WTC11 (cell line): ENCODE measurements at regions not wholly inside any gene's neighbourhood (a gene's known extent, or its start where the extent isn't known, plus 50 kb on each side); places are given as distances from the start of the nearest gene placed in this dataset.
"Not testable (repeated sequence)": the region's sequence is repeated elsewhere in the genome, so short reads cannot be mapped to it uniquely, and the experiment has no call there.

Experiments
- ATAC-seq: fragments of 200-7000 bp; cut with Tn5 transposase; 2 replicates; pipeline ENCODE4 v1.10.0; 2021; ENCODE audit warnings: mild to moderate bottlenecking, moderate library complexity
- CTCF ChIA-PET: fragments of 300-600 bp; sonication (Branson Sonifier 250); formaldehyde crosslinking; loops from one replicate; lab custom pipeline; 2021; ENCODE audit warnings: antibody characterized with exemption; lab: Charles Lee
- POLR2A ChIA-PET: fragments of 350-600 bp; sonication (Branson Sonifier 250); formaldehyde crosslinking; loops from one replicate; lab custom pipeline; 2021; ENCODE audit warnings: antibody characterized with exemption; lab: Charles Lee
- DNase-seq: peaks from one replicate; pipeline ENCODE4 v3.0.0; 2021; ENCODE audit warnings: low spot score
- H3K27ac Mint-ChIP-seq: 2 replicates; pipeline ENCODE4 v1.8.0; 2021; ENCODE audit warnings: mixed read lengths
- H3K27me3 Mint-ChIP-seq: 2 replicates; pipeline ENCODE4 v1.8.0; 2021; ENCODE audit warnings: low read depth, mild to moderate bottlenecking, moderate library complexity, mixed read lengths
- H3K36me3 Mint-ChIP-seq: 2 replicates; pipeline ENCODE4 v1.8.0; 2021; ENCODE audit warnings: mixed read lengths
- H3K4me1 Mint-ChIP-seq: 2 replicates; pipeline ENCODE4 v1.8.0; 2022; ENCODE audit warnings: mixed read lengths
- H3K4me3 Mint-ChIP-seq: 2 replicates; pipeline ENCODE4 v1.8.0; 2021; ENCODE audit warnings: mild to moderate bottlenecking, moderate library complexity, mixed read lengths
- H3K9me3 Mint-ChIP-seq: 2 replicates; pipeline ENCODE4 v1.8.0; 2021; ENCODE audit warnings: mixed read lengths
- CBFB ChIP-seq: sonication (generic); formaldehyde crosslinking; IDR thresholded peaks from 2 replicates; pipeline ENCODE4 v1.8.1; 2022; ENCODE audit warnings: mild to moderate bottlenecking, low read depth, missing genetic modification reagents
- CREB1 ChIP-seq: sonication (generic); formaldehyde crosslinking; IDR thresholded peaks from 2 replicates; pipeline ENCODE4 v1.8.0; 2023; ENCODE audit warnings: mild to moderate bottlenecking, missing genetic modification reagents
- CREM ChIP-seq: sonication (generic); formaldehyde crosslinking; IDR thresholded peaks from 2 replicates; pipeline ENCODE4 v1.8.1; 2022; ENCODE audit warnings: mild to moderate bottlenecking, missing genetic modification reagents, moderate library complexity
- ELF4 ChIP-seq: sonication (generic); formaldehyde crosslinking; IDR thresholded peaks from 2 replicates; pipeline ENCODE4 v1.8.1; 2022; ENCODE audit warnings: low read depth, mild to moderate bottlenecking, moderate library complexity, missing genetic modification reagents
- ETV6 ChIP-seq: sonication (generic); formaldehyde crosslinking; IDR thresholded peaks from 2 replicates; pipeline ENCODE4 v1.8.1; 2022; ENCODE audit warnings: mild to moderate bottlenecking, missing genetic modification reagents
- FOXJ3 ChIP-seq: sonication (generic); formaldehyde crosslinking; IDR thresholded peaks from 2 replicates; pipeline ENCODE4 v1.9.0; 2021; ENCODE audit warnings: missing genetic modification reagents, mild to moderate bottlenecking, borderline replicate concordance
- FOXP1 ChIP-seq: sonication (generic); formaldehyde crosslinking; IDR thresholded peaks from 2 replicates; pipeline ENCODE4 v1.8.0; 2022; ENCODE audit warnings: missing genetic modification reagents, mild to moderate bottlenecking, moderate library complexity, borderline replicate concordance
- GABPB1 ChIP-seq: sonication (generic); formaldehyde crosslinking; IDR thresholded peaks from 2 replicates; pipeline ENCODE4 v1.8.1; 2023; ENCODE audit warnings: mild to moderate bottlenecking, missing genetic modification reagents
- GTF2I ChIP-seq: fragments of 250-450 bp; sonication (Bioruptor Pico); conservative IDR thresholded peaks from 2 replicates; pipeline ENCODE4 v1.4.0; 2021; ENCODE audit warnings: mild to moderate bottlenecking
- JUN ChIP-seq: sonication (generic); formaldehyde crosslinking; IDR thresholded peaks from 2 replicates; pipeline ENCODE4 v1.8.0; 2023; ENCODE audit warnings: mild to moderate bottlenecking, missing genetic modification reagents
- MYBL2 ChIP-seq: sonication (generic); formaldehyde crosslinking; IDR thresholded peaks from 2 replicates; pipeline ENCODE4 v1.8.1; 2023; ENCODE audit warnings: mild to moderate bottlenecking, moderate library complexity, missing genetic modification reagents
- NFATC4 ChIP-seq: fragments of 250-450 bp; sonication (Bioruptor Pico); IDR thresholded peaks from 2 replicates; pipeline ENCODE4 v1.9.0; 2021; ENCODE audit warnings: mild to moderate bottlenecking
- NFE2L1 ChIP-seq: sonication (generic); formaldehyde crosslinking; IDR thresholded peaks from 2 replicates; pipeline ENCODE4 v1.8.1; 2023; ENCODE audit warnings: missing genetic modification reagents
- RORB ChIP-seq: fragments of 250-450 bp; sonication (Bioruptor Pico); IDR thresholded peaks from 2 replicates; pipeline ENCODE4 v1.9.0; 2021; ENCODE audit warnings: mild to moderate bottlenecking
- SMAD4 ChIP-seq: sonication (generic); formaldehyde crosslinking; IDR thresholded peaks from 2 replicates; pipeline ENCODE4 v1.8.0; 2022; ENCODE audit warnings: mild to moderate bottlenecking, missing genetic modification reagents
- TF ChIP-seq, protein P1 (sequence below): sonication (generic); formaldehyde crosslinking; conservative IDR thresholded peaks from 2 replicates; pipeline ENCODE4 v1.8.1; 2022; ENCODE audit warnings: mild to moderate bottlenecking, missing genetic modification reagents
- TF ChIP-seq, protein P2 (sequence below): sonication (generic); formaldehyde crosslinking; IDR thresholded peaks from 2 replicates; pipeline ENCODE4 v1.8.1; 2023; ENCODE audit warnings: mild to moderate bottlenecking, missing genetic modification reagents, moderate library complexity
- TF ChIP-seq, protein P3 (sequence below): sonication (generic); formaldehyde crosslinking; IDR thresholded peaks from 2 replicates; pipeline ENCODE4 v1.8.0; 2022; ENCODE audit warnings: mild to moderate bottlenecking, missing genetic modification reagents
- TF ChIP-seq, protein P4 (sequence below): sonication (generic); formaldehyde crosslinking; IDR thresholded peaks from 2 replicates; pipeline ENCODE4 v1.8.0; 2023; ENCODE audit warnings: missing genetic modification reagents
- TF ChIP-seq, protein P5 (sequence below): fragments of 250-450 bp; sonication (Bioruptor Pico); IDR thresholded peaks from 2 replicates; pipeline ENCODE4 v1.9.0; 2021; ENCODE audit warnings: mild to moderate bottlenecking, borderline replicate concordance
- TF ChIP-seq, protein P6 (sequence below): sonication (generic); formaldehyde crosslinking; IDR thresholded peaks from 2 replicates; pipeline ENCODE4 v1.8.0; 2023; ENCODE audit warnings: missing genetic modification reagents, mild to moderate bottlenecking, borderline replicate concordance

DNA sequence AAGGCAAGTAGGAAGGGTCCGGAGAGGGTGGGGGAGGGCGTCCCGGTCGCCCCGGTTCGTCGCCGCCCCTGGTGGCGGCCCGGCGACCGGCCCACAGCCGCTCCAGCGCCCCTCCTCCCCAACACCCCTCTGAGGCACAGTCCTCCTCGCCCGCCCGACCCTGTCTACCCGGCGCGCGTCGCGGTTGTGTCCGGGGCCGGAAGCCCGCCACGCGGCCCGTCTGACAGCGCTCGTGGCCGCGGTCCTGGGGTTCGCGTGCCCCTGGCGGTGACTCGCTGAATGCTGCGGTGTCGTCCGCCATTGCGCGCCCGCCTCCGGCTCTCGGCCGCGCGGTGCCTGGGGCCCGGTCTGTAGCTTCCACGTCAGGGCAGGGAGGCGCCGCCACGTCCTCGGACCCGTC, 335.3 kb upstream of the DEFB115 start:
- ATAC-seq (peak; percentile 22; the same call in 1 of the 2 replicates), DNase-seq (no peak)
- CTCF ChIA-PET: no interaction called here
- H3K9me3 Mint-ChIP-seq: peaks cover 50% of the 10 kb centered on the region
- no peak overlapping the region for H3K27ac Mint-ChIP-seq
- no peak overlapping the region for H3K4me3 Mint-ChIP-seq
- POLR2A ChIA-PET: no interaction called here
- peaks cover 5% of the 10 kb centered on the region; the same call in 1 of the 2 replicates for H3K4me1 Mint-ChIP-seq
- peaks cover 13% of the 10 kb centered on the region for H3K27me3 Mint-ChIP-seq
- TF ChIP-seq MYBL2 (CRISPR knock-in tag): no peak
- no peak for TF ChIP-seq CREB1 (CRISPR knock-in tag)
- TF ChIP-seq, protein P1, sequence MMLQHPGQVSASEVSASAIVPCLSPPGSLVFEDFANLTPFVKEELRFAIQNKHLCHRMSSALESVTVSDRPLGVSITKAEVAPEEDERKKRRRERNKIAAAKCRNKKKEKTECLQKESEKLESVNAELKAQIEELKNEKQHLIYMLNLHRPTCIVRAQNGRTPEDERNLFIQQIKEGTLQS (CRISPR knock-in tag): no peak
- TF ChIP-seq FOXJ3: no peak
- TF ChIP-seq JUN: no peak
- TF ChIP-seq CBFB (CRISPR knock-in tag): no peak
- TF ChIP-seq, protein P2, sequence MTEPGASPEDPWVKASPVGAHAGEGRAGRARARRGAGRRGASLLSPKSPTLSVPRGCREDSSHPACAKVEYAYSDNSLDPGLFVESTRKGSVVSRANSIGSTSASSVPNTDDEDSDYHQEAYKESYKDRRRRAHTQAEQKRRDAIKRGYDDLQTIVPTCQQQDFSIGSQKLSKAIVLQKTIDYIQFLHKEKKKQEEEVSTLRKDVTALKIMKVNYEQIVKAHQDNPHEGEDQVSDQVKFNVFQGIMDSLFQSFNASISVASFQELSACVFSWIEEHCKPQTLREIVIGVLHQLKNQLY (CRISPR knock-in tag): no peak
- no peak for TF ChIP-seq ETV6 (CRISPR knock-in tag)
- TF ChIP-seq, protein P3, sequence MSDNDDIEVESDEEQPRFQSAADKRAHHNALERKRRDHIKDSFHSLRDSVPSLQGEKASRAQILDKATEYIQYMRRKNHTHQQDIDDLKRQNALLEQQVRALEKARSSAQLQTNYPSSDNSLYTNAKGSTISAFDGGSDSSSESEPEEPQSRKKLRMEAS (CRISPR knock-in tag): no peak
- no peak for TF ChIP-seq NFATC4
- no peak for TF ChIP-seq GTF2I (CRISPR knock-in tag)
- TF ChIP-seq NFE2L1 (CRISPR knock-in tag): no peak
- TF ChIP-seq, protein P4, sequence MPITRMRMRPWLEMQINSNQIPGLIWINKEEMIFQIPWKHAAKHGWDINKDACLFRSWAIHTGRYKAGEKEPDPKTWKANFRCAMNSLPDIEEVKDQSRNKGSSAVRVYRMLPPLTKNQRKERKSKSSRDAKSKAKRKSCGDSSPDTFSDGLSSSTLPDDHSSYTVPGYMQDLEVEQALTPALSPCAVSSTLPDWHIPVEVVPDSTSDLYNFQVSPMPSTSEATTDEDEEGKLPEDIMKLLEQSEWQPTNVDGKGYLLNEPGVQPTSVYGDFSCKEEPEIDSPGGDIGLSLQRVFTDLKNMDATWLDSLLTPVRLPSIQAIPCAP (CRISPR knock-in tag): no peak
- TF ChIP-seq, all 79 proteins: peak for 0
- peaks cover 55% of the 10 kb centered on the region for H3K36me3 Mint-ChIP-seq

DNA sequence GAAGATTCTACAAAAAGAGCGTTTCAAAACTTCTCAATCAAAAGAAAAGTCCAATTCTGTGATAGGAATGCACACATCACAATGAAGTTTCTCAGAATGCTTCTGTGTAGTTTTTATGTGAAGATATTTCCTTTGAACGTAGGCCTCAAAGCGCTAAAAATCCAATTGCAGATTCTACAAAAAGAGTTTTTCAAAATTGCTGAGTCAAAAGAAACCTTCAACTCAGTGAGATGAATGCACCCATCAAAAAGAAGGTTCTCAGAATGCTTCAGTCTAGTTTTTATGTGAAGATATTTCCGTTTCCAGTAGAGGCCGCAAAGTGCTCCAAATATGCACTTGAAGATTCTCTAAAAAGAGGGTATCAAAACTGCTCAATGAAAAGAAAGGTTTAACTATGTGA, 319.7 kb upstream of the DEFB115 start:
- Mint-ChIP-seq H3K9me3 (peaks cover 44% of the 10 kb centered on the region), H3K27ac (no peak overlapping the region), H3K27me3 (peaks cover 21% of the 10 kb centered on the region), H3K4me1 (no peaks in the 10 kb centered on the region), H3K4me3 (no peak overlapping the region), H3K36me3 (peaks cover 37% of the 10 kb centered on the region)
- no peak for ATAC-seq
- TF ChIP-seq, protein P5, sequence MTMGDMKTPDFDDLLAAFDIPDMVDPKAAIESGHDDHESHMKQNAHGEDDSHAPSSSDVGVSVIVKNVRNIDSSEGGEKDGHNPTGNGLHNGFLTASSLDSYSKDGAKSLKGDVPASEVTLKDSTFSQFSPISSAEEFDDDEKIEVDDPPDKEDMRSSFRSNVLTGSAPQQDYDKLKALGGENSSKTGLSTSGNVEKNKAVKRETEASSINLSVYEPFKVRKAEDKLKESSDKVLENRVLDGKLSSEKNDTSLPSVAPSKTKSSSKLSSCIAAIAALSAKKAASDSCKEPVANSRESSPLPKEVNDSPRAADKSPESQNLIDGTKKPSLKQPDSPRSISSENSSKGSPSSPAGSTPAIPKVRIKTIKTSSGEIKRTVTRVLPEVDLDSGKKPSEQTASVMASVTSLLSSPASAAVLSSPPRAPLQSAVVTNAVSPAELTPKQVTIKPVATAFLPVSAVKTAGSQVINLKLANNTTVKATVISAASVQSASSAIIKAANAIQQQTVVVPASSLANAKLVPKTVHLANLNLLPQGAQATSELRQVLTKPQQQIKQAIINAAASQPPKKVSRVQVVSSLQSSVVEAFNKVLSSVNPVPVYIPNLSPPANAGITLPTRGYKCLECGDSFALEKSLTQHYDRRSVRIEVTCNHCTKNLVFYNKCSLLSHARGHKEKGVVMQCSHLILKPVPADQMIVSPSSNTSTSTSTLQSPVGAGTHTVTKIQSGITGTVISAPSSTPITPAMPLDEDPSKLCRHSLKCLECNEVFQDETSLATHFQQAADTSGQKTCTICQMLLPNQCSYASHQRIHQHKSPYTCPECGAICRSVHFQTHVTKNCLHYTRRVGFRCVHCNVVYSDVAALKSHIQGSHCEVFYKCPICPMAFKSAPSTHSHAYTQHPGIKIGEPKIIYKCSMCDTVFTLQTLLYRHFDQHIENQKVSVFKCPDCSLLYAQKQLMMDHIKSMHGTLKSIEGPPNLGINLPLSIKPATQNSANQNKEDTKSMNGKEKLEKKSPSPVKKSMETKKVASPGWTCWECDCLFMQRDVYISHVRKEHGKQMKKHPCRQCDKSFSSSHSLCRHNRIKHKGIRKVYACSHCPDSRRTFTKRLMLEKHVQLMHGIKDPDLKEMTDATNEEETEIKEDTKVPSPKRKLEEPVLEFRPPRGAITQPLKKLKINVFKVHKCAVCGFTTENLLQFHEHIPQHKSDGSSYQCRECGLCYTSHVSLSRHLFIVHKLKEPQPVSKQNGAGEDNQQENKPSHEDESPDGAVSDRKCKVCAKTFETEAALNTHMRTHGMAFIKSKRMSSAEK (CRISPR knock-in tag): no peak
- no peak for TF ChIP-seq RORB (CRISPR knock-in tag)
- DNase-seq: no peak
- POLR2A ChIA-PET: no interaction called here
- CTCF ChIA-PET: no interaction called here

DNA sequence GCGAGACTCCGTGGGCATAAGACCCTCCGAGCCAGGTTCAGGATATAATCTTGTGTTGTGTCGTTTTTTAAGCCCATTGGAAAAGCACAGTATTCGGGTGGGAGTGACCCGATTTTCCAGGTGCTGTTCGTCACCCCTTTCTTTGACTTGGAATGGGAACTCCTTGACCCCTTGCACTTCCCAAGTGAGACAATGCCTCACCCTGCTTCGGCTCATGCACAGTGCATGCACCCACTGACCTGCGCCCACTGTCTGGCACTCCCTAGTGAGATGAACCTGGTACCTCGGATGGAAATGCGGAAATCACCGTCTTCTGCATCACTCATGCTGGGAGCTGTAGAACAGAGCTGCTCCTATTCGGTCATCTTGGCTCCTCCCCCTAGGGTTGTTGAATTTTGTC, 307.7 kb upstream of the DEFB115 start:
- H3K27me3 Mint-ChIP-seq: no peaks in the 10 kb centered on the region; the same call in 1 of the 2 replicates
- H3K27ac Mint-ChIP-seq: no peak overlapping the region
- CTCF ChIA-PET: no interaction called here
- no peak for TF ChIP-seq GABPB1 (CRISPR knock-in tag)
- no peak for TF ChIP-seq FOXP1
- TF ChIP-seq CREM (CRISPR knock-in tag): no peak
- no peak for TF ChIP-seq SMAD4
- TF ChIP-seq ELF4 (CRISPR knock-in tag): no peak
- TF ChIP-seq, protein P6, sequence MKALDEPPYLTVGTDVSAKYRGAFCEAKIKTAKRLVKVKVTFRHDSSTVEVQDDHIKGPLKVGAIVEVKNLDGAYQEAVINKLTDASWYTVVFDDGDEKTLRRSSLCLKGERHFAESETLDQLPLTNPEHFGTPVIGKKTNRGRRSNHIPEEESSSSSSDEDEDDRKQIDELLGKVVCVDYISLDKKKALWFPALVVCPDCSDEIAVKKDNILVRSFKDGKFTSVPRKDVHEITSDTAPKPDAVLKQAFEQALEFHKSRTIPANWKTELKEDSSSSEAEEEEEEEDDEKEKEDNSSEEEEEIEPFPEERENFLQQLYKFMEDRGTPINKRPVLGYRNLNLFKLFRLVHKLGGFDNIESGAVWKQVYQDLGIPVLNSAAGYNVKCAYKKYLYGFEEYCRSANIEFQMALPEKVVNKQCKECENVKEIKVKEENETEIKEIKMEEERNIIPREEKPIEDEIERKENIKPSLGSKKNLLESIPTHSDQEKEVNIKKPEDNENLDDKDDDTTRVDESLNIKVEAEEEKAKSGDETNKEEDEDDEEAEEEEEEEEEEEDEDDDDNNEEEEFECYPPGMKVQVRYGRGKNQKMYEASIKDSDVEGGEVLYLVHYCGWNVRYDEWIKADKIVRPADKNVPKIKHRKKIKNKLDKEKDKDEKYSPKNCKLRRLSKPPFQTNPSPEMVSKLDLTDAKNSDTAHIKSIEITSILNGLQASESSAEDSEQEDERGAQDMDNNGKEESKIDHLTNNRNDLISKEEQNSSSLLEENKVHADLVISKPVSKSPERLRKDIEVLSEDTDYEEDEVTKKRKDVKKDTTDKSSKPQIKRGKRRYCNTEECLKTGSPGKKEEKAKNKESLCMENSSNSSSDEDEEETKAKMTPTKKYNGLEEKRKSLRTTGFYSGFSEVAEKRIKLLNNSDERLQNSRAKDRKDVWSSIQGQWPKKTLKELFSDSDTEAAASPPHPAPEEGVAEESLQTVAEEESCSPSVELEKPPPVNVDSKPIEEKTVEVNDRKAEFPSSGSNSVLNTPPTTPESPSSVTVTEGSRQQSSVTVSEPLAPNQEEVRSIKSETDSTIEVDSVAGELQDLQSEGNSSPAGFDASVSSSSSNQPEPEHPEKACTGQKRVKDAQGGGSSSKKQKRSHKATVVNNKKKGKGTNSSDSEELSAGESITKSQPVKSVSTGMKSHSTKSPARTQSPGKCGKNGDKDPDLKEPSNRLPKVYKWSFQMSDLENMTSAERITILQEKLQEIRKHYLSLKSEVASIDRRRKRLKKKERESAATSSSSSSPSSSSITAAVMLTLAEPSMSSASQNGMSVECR (CRISPR knock-in tag): no peak
- TF ChIP-seq, all 79 proteins: peak for 0
- DNase-seq (no peak), ATAC-seq (no peak)
- H3K36me3 Mint-ChIP-seq: peaks cover 22% of the 10 kb centered on the region
- H3K9me3 Mint-ChIP-seq: peaks cover 46% of the 10 kb centered on the region
- peaks cover 6% of the 10 kb centered on the region for H3K4me1 Mint-ChIP-seq
- POLR2A ChIA-PET: no interaction called here
- H3K4me3 Mint-ChIP-seq: no peak overlapping the region

DNA sequence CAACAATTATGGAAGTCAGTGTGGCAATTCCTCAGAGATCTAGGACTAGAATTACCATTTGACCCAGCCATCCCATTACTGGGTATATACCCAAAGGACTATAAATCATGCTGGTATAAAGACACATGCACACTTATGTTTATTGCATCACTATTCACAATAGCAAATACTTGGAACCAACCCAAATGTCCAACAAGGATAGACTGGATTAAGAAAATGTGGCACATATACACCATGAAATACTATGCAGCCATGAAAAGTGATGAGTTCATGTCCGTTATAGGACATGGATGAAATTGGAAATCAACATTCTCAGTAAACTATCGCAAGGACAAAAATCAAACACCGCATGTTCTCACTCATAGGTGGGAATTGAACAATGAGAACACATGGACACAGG, 306.4 kb upstream of the DEFB115 start:
- H3K27ac Mint-ChIP-seq, H3K4me3 Mint-ChIP-seq, ATAC-seq, H3K27me3 Mint-ChIP-seq, DNase-seq, CTCF ChIA-PET, H3K4me1 Mint-ChIP-seq, POLR2A ChIA-PET: not testable (repeated sequence)
- H3K9me3 Mint-ChIP-seq: peaks cover 39% of the 10 kb centered on the region
- peaks cover 15% of the 10 kb centered on the region for H3K36me3 Mint-ChIP-seq
